Ovary (tissue), 3 donors: ENCODE measurements at regions not wholly inside any gene's neighbourhood (a gene's known extent, or its start where the extent isn't known, plus 50 kb on each side); places are given as distances from the start of the nearest gene placed in this dataset.

Experiments used
- EP300 ChIP-seq: sonication (generic); formaldehyde crosslinking; IDR thresholded peaks from one replicate; pipeline ENCODE4 v1.6.1; 2017; ENCODE audit warnings: antibody characterized with exemption
- POLR2A ChIP-seq: fragments of 450-650 bp; IDR thresholded peaks from one replicate; pipeline ENCODE4 v1.6.1; 2017; ENCODE audit warnings: antibody characterized with exemption, mild to moderate bottlenecking, moderate library complexity
- TF ChIP-seq, protein P1 (sequence below), 3 donors: fragments of 450-650 bp in 2 of 3; fragments of 200-600 bp in 1 of 3; IDR thresholded peaks; one replicate each; pipeline versions ENCODE4 v1.5.1 to v1.8.0; 2016 to 2022; ENCODE audit warnings: antibody characterized with exemption in 3 of 3, mild to moderate bottlenecking in 1 of 3
- donor health status: DM: no; HTN: no; CAD: no.

DNA sequence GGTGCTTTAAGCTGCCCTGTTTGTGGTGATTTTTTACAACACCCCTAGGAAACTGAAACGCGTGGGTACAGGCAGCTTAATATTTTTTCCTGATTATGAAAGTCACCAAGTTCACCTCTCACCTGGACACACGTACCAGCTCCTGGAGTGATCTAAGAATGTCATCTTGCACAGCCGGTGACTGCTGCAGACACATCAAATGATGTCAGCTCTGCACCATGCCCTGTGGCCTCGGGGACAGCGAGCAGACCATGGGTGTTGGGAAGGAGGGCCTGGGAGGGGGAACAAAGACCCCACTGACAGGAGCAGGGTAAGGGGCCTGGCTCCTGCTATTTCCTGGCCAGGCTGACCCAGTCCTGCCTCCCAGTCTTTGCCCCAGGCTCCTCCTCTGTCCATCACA is 272.7 kb downstream of the PARN start:
- TF ChIP-seq, protein P1, sequence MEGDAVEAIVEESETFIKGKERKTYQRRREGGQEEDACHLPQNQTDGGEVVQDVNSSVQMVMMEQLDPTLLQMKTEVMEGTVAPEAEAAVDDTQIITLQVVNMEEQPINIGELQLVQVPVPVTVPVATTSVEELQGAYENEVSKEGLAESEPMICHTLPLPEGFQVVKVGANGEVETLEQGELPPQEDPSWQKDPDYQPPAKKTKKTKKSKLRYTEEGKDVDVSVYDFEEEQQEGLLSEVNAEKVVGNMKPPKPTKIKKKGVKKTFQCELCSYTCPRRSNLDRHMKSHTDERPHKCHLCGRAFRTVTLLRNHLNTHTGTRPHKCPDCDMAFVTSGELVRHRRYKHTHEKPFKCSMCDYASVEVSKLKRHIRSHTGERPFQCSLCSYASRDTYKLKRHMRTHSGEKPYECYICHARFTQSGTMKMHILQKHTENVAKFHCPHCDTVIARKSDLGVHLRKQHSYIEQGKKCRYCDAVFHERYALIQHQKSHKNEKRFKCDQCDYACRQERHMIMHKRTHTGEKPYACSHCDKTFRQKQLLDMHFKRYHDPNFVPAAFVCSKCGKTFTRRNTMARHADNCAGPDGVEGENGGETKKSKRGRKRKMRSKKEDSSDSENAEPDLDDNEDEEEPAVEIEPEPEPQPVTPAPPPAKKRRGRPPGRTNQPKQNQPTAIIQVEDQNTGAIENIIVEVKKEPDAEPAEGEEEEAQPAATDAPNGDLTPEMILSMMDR (IDR thresholded peaks at IDR 0.05) = no peak
- TF ChIP-seq POLR2A = no peak
- no peak for TF ChIP-seq EP300
